ENCODE measurements at regions not wholly inside any gene's neighbourhood (a gene's known extent, or its start where the extent isn't known, plus 50 kb on each side); places are given as distances from the start of the nearest gene placed in this dataset.

- no peak for TF ChIP-seq TOX (CRISPR knock-in tag; IDR thresholded peaks at IDR 0.05; ENCODE audit: borderline replicate concordance)
These were observed 253.6 kb upstream of the CCDC179 start (continued) for GRCh38 chr11:23113887-23114216.

DNA sequence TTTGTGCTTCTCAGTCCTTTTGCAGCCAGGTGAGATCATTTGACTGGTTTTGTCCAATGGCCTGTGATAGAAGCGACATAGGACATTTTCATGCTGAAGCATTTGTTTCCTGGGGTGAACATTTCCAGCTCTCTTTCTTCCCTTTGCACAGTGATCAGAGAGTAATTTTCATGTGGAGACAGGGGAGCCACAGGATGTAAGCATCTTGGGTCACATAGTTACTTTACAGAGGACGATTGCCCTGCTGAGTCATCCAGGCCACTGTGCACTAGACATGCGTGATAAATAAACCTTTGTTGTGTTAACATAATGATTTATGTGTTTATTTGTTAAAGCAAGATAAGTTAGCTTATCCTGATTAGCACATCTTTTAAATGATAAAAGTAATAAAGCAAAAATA lies 263.5 kb upstream of the CCDC179 start:
- TF ChIP-seq SNAI2 (CRISPR knock-in tag; IDR thresholded peaks at IDR 0.05): no peak
- TF ChIP-seq, protein P1, sequence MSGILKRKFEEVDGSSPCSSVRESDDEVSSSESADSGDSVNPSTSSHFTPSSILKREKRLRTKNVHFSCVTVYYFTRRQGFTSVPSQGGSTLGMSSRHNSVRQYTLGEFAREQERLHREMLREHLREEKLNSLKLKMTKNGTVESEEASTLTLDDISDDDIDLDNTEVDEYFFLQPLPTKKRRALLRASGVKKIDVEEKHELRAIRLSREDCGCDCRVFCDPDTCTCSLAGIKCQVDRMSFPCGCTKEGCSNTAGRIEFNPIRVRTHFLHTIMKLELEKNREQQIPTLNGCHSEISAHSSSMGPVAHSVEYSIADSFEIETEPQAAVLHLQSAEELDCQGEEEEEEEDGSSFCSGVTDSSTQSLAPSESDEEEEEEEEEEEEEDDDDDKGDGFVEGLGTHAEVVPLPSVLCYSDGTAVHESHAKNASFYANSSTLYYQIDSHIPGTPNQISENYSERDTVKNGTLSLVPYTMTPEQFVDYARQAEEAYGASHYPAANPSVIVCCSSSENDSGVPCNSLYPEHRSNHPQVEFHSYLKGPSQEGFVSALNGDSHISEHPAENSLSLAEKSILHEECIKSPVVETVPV (CRISPR knock-in tag; IDR thresholded peaks at IDR 0.05): no peak
- ATAC-seq: 0 out of 3 replicates have a peak, but pooled peaks have one; percentile 47

GRCh38 chr11:23124249-23124648 lies 264.0 kb upstream of the CCDC179 start:
- TF ChIP-seq POU6F1 (CRISPR knock-in tag; IDR thresholded peaks at IDR 0.05; ENCODE audit: borderline replicate concordance, low read depth) (no peak), ZC3H10 (CRISPR knock-in tag; IDR thresholded peaks at IDR 0.05) (peak; percentile 86), OSR1 (CRISPR knock-in tag; IDR thresholded peaks at IDR 0.05) (no peak), ISL1 (CRISPR knock-in tag; IDR thresholded peaks at IDR 0.05) (peak; percentile 82)
- ATAC-seq: no peak

DNA sequence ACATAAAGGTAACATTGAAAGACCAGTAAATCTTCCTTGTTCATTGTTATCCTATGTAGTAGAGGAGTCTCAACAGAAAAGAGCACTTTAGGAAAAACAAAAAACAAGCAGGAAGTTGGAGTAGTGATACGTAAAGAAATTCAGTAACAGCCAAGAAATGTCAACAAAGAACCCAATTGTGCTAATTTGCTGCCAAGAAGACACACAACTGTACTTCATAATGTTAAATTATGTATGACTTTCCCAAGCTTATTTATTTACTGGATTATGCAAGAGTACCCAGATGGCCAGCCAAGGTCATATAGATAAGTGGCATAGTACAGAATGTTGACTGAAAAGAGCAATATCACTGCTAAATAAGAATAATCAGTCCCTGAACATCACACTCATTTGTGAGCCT lies 264.7 kb upstream of the CCDC179 start:
- no peak for TF ChIP-seq POU6F1 (CRISPR knock-in tag; IDR thresholded peaks at IDR 0.05; ENCODE audit: borderline replicate concordance, low read depth)
- TF ChIP-seq SNAI2 (CRISPR knock-in tag; IDR thresholded peaks at IDR 0.05): no peak
- TF ChIP-seq ZC3H10 (CRISPR knock-in tag; IDR thresholded peaks at IDR 0.05): no peak
- TF ChIP-seq CREB5 (CRISPR knock-in tag; IDR thresholded peaks at IDR 0.05; ENCODE audit: low read depth): no peak
- TF ChIP-seq ZNF8 (CRISPR knock-in tag; IDR thresholded peaks at IDR 0.05): no peak
- ATAC-seq: no peak

GRCh38 chr11:23127706-23128105 lies 267.4 kb upstream of the CCDC179 start:
- no peak for ATAC-seq
- TF ChIP-seq ZNF70 (CRISPR knock-in tag; IDR thresholded peaks at IDR 0.05): no peak
- no peak for TF ChIP-seq OSR1 (CRISPR knock-in tag; IDR thresholded peaks at IDR 0.05)
- no peak for TF ChIP-seq ISL1 (CRISPR knock-in tag; IDR thresholded peaks at IDR 0.05)
- TF ChIP-seq ARNTL (CRISPR knock-in tag; IDR thresholded peaks at IDR 0.05; ENCODE audit: borderline replicate concordance, low read depth): no peak
- no peak for TF ChIP-seq CSDC2 (CRISPR knock-in tag; IDR thresholded peaks at IDR 0.05)
- no peak for TF ChIP-seq ZFP30 (CRISPR knock-in tag; IDR thresholded peaks at IDR 0.05)
- no peak for TF ChIP-seq ZNF8 (CRISPR knock-in tag; IDR thresholded peaks at IDR 0.05)
- no peak for TF ChIP-seq ZNF565 (CRISPR knock-in tag; conservative IDR thresholded peaks at IDR 0.05; ENCODE audit: low read depth)
- no peak for TF ChIP-seq ZC3H10 (CRISPR knock-in tag; IDR thresholded peaks at IDR 0.05)
- no peak for TF ChIP-seq PPARA (CRISPR knock-in tag; IDR thresholded peaks at IDR 0.05; ENCODE audit: borderline replicate concordance)
- TF ChIP-seq CREB5 (CRISPR knock-in tag; IDR thresholded peaks at IDR 0.05; ENCODE audit: low read depth): no peak
- no peak for TF ChIP-seq GLIS3 (CRISPR knock-in tag; IDR thresholded peaks at IDR 0.05)
- TF ChIP-seq, protein P1 (CRISPR knock-in tag; IDR thresholded peaks at IDR 0.05): no peak
- no peak for TF ChIP-seq BACH2 (CRISPR knock-in tag; IDR thresholded peaks at IDR 0.05; ENCODE audit: borderline replicate concordance)
